Activated CD4-positive, alpha-beta T cell treated with anti-CD3 and anti-CD28 coated beads for 48 hours (primary cell): ENCODE measurements at regions not wholly inside any gene's neighbourhood (a gene's known extent, or its start where the extent isn't known, plus 50 kb on each side); places are given as distances from the start of the nearest gene placed in this dataset.

Experiments used
- DNase-seq: peaks from one replicate; pipeline ENCODE4 v3.0.0-alpha.2; 2020

- DNase-seq, result no peak
Observed at GRCh38 chr2:6425032-6425431, 440.7 kb downstream of the CMPK2 start.

GRCh38 chr2:6429210-6429986 is 436.3 kb downstream of the CMPK2 start:
- DNase-seq, result no peak

GRCh38 chr2:6434438-6434837 is 431.3 kb downstream of the CMPK2 start:
- DNase-seq, result no peak

- DNase-seq, result no peak
Observed at GRCh38 chr2:6441800-6442199, 423.9 kb downstream of the CMPK2 start.

GRCh38 chr2:6442252-6442985 is 423.3 kb downstream of the CMPK2 start:
- no peak for DNase-seq

- no peak for DNase-seq
Observed at GRCh38 chr2:6443061-6443823, 422.5 kb downstream of the CMPK2 start.

- no peak for DNase-seq
Observed at GRCh38 chr2:6444514-6444913, 421.2 kb downstream of the CMPK2 start.

GRCh38 chr2:6445156-6445555 is 420.6 kb downstream of the CMPK2 start:
- no peak for DNase-seq

- no peak for DNase-seq
Observed at GRCh38 chr2:6446938-6447608, 418.6 kb downstream of the CMPK2 start.

- DNase-seq, result no peak
Observed at GRCh38 chr2:6448893-6449292, 416.8 kb downstream of the CMPK2 start.

GRCh38 chr2:6449343-6449742 is 416.4 kb downstream of the CMPK2 start:
- DNase-seq, result no peak

GRCh38 chr2:6452702-6453481 is 412.8 kb downstream of the CMPK2 start:
- no peak for DNase-seq

- DNase-seq, result no peak
Observed at GRCh38 chr2:6454286-6454990, 411.3 kb downstream of the CMPK2 start.

- DNase-seq, result no peak
Observed at GRCh38 chr2:6459138-6459537, 406.6 kb downstream of the CMPK2 start.

- no peak for DNase-seq
Observed at GRCh38 chr2:6470518-6470917, 395.2 kb downstream of the CMPK2 start.

- DNase-seq, result no peak
Observed at GRCh38 chr2:6471419-6471818, 394.3 kb downstream of the CMPK2 start.

- no peak for DNase-seq
Observed at GRCh38 chr2:6474161-6475140, 391.3 kb downstream of the CMPK2 start.

GRCh38 chr2:6475155-6475940 is 390.4 kb downstream of the CMPK2 start:
- no peak for DNase-seq

- no peak for DNase-seq
Observed at GRCh38 chr2:6480514-6480913, 385.2 kb downstream of the CMPK2 start.
